ENCODE measurements at regions not wholly inside any gene's neighbourhood (a gene's known extent, or its start where the extent isn't known, plus 50 kb on each side); places are given as distances from the start of the nearest gene placed in this dataset.

GRCh38 chr20:60966031-60966430, 286.0 kb upstream of the CDH4 start:
- Histone ChIP-seq H4K8ac (ENCODE audit: low read depth in 2 of 2, low read length in 2 of 2) (no peak overlapping the region), H2AK9ac (replicated peaks; ENCODE audit: low read depth, low read length, poor library complexity) (no peak overlapping the region), H3K36me3 (ENCODE audit: control insufficient read depth, insufficient read depth, low read length) (no peaks in the 10 kb centered on the region), H3K56ac (ENCODE audit: extremely low read depth, insufficient read depth, low read length) (no peak overlapping the region), H3K23ac (ENCODE audit: low read depth, low read length) (no peak overlapping the region), H3K9me1 (ENCODE audit: insufficient read depth, low read length) (no peaks in the 10 kb centered on the region), H3K27ac (ENCODE audit: insufficient read depth, low read length) (no peak overlapping the region), H3K4me2 (ENCODE audit: low read depth, low read length) (no peak overlapping the region), H3K4me3 (ENCODE audit: insufficient read depth, low read depth, low read length) (no peak overlapping the region), H3K79me1 (ENCODE audit: low read depth in 1 of 2, low read length in 2 of 2) (no peaks in the 10 kb centered on the region), H3K4ac (ENCODE audit: low read depth, low read length) (no peak overlapping the region), H3K9ac (ENCODE audit: low read depth, low read length) (no peak overlapping the region), H3K9me3 (ENCODE audit: control insufficient read depth, insufficient read depth, low read length) (peaks cover 32% of the 10 kb centered on the region), H2BK15ac (ENCODE audit: low read depth, low read length) (no peak overlapping the region), H4K91ac (ENCODE audit: insufficient read depth, low read depth, low read length) (no peak overlapping the region), H2AFZ (replicated peaks; ENCODE audit: low read length, poor library complexity) (no peak overlapping the region), H2BK5ac (ENCODE audit: low read depth, low read length, poor library complexity, severe bottlenecking) (no peak overlapping the region), H3K18ac (ENCODE audit: low read depth, low read length) (no peak overlapping the region), H3K27me3 (ENCODE audit: control insufficient read depth, insufficient read depth, low read length) (no peaks in the 10 kb centered on the region), H4K20me1 (ENCODE audit: insufficient read depth, low read length) (no peaks in the 10 kb centered on the region), H3K4me1 (ENCODE audit: control insufficient read depth, insufficient read depth, low read length) (no peaks in the 10 kb centered on the region), H4K5ac (ENCODE audit: low read depth, low read length) (no peak overlapping the region), H2BK20ac (ENCODE audit: low read depth, low read length) (no peak overlapping the region), H2AK5ac (ENCODE audit: low read depth, low read length) (no peak overlapping the region), H2BK120ac (ENCODE audit: low read depth, low read length) (no peak overlapping the region), H3K14ac (replicated peaks; ENCODE audit: low read depth, low read length) (no peak overlapping the region)
- 63% methylated on average over 1 of the region's 9 CpGs; no CpG with 5 or more reads in 1 of the 2 experiments for WGBS, 2 experiments (ENCODE audit: extremely low coverage in 2 of 2, insufficient read length in 1 of 2)
- BruUV-seq (replicated peaks) = no TSS peak
- ATAC-seq (ENCODE audit: low read depth) (no peak), DNase-seq (no peak)
- dilution Hi-C loops (cut with HindIII; ENCODE audit: low sequenced_read_pairs, unreplicated experiment) = no loop called here
- CTCF ChIA-PET = interaction anchor here (0.7 kb wide), 1 partner anchor 14 kb away, joined by 3 read pairs; no protein-coding TSS in a partner anchor
- intact Hi-C loops (cut with micrococcal nuclease) = no loop called here
- TF ChIP-seq ELK1 (IDR thresholded peaks at IDR 0.05; ENCODE audit: borderline replicate concordance, low read depth, low read length) = no peak
- no peak for TF ChIP-seq CTCF (conservative IDR thresholded peaks at IDR 0.05; ENCODE audit: low read depth, low read length)
- no peak for TF ChIP-seq USF2 (IDR thresholded peaks at IDR 0.05; ENCODE audit: low read depth, low read length)
- TF ChIP-seq NFE2L2 (IDR thresholded peaks at IDR 0.05; ENCODE audit: low read depth, low read length) = no peak
- TF ChIP-seq CEBPB (IDR thresholded peaks at IDR 0.05; ENCODE audit: low read depth, low read length) = no peak
- no peak for TF ChIP-seq MAZ (IDR thresholded peaks at IDR 0.05; ENCODE audit: borderline replicate concordance, low read depth, low read length)
- no peak for TF ChIP-seq MXI1 (IDR thresholded peaks at IDR 0.05; ENCODE audit: borderline replicate concordance, low read depth, low read length)
- no peak for TF ChIP-seq CHD1 (IDR thresholded peaks at IDR 0.05; ENCODE audit: low read depth, low read length)
- TF ChIP-seq RAD21 (IDR thresholded peaks at IDR 0.05; ENCODE audit: low read length) = no peak
- no peak for TF ChIP-seq BHLHE40 (IDR thresholded peaks at IDR 0.05; ENCODE audit: low read depth, low read length)
- TF ChIP-seq POLR2A (IDR thresholded peaks at IDR 0.05; ENCODE audit: low read depth, low read length) = no peak
- TF ChIP-seq FOS (IDR thresholded peaks at IDR 0.05; ENCODE audit: low read depth, low read length) = no peak
- no peak for TF ChIP-seq SMC3 (IDR thresholded peaks at IDR 0.05; ENCODE audit: low read depth, low read length)
- no peak for TF ChIP-seq MAFK (IDR thresholded peaks at IDR 0.05; ENCODE audit: low read depth, low read length)
- TF ChIP-seq RFX5 (IDR thresholded peaks at IDR 0.05; ENCODE audit: low read depth, low read length) = no peak
- TF ChIP-seq RCOR1 (IDR thresholded peaks at IDR 0.05; ENCODE audit: insufficient replicate concordance, low read length) = no peak
- in situ Hi-C loops (cut with MboI; ENCODE audit: low sequenced_read_pairs) = no loop called here
- POLR2A ChIA-PET (ENCODE audit: unreplicated experiment) = no interaction called here
